ENCODE measurements at regions not wholly inside any gene's neighbourhood (a gene's known extent, or its start where the extent isn't known, plus 50 kb on each side); places are given as distances from the start of the nearest gene placed in this dataset.

- DNase-seq (ENCODE audit: low read depth) = no peak
Measured at GRCh38 chr12:111037047-111037446, 116.7 kb upstream of the MYL2 start.

- DNase-seq (ENCODE audit: low read depth) = no peak
Measured at GRCh38 chr12:111035578-111036301, 115.4 kb upstream of the MYL2 start.

- DNase-seq (ENCODE audit: low read depth) = no peak
Measured at GRCh38 chr12:111034886-111035577, 114.7 kb upstream of the MYL2 start.

GRCh38 chr12:111034083-111034885 lies 113.9 kb upstream of the MYL2 start, which contains the start of gene CUX2:
CUX2 (plus strand) TSS chr12:111034165.
- no peak for DNase-seq (ENCODE audit: low read depth)

GRCh38 chr12:111033281-111034082 lies 113.1 kb upstream of the MYL2 start:
- DNase-seq (ENCODE audit: low read depth) = no peak

GRCh38 chr12:111032591-111032919 lies 112.2 kb upstream of the MYL2 start:
- no peak for DNase-seq (ENCODE audit: low read depth)

- no peak for DNase-seq (ENCODE audit: low read depth)
Measured at GRCh38 chr12:111031916-111032590, 111.7 kb upstream of the MYL2 start.

- no peak for DNase-seq (ENCODE audit: low read depth)
Measured at GRCh38 chr12:111030800-111031199, 110.4 kb upstream of the MYL2 start.

GRCh38 chr12:111029732-111030131 lies 109.4 kb upstream of the MYL2 start:
- no peak for DNase-seq (ENCODE audit: low read depth)

- no peak for DNase-seq (ENCODE audit: low read depth)
Measured at GRCh38 chr12:111029305-111029704, 108.9 kb upstream of the MYL2 start.

- DNase-seq (ENCODE audit: low read depth) = no peak
Measured at GRCh38 chr12:111028830-111029229, 108.5 kb upstream of the MYL2 start.

GRCh38 chr12:111027431-111027830 lies 107.1 kb upstream of the MYL2 start:
- DNase-seq (ENCODE audit: low read depth) = no peak

- no peak for DNase-seq (ENCODE audit: low read depth)
Measured at GRCh38 chr12:111025792-111026430, 105.5 kb upstream of the MYL2 start.

GRCh38 chr12:111025301-111025700 lies 104.9 kb upstream of the MYL2 start:
- no peak for DNase-seq (ENCODE audit: low read depth)

- peak; percentile 30 for DNase-seq (ENCODE audit: low read depth)
Measured at GRCh38 chr12:111024205-111024801, 103.9 kb upstream of the MYL2 start.

- no peak for DNase-seq (ENCODE audit: low read depth)
Measured at GRCh38 chr12:111022386-111022785, 102.0 kb upstream of the MYL2 start.

- no peak for DNase-seq (ENCODE audit: low read depth)
Measured at GRCh38 chr12:111014547-111014946, 94.2 kb upstream of the MYL2 start.

GRCh38 chr12:111012918-111013317 lies 92.5 kb upstream of the MYL2 start:
- no peak for DNase-seq (ENCODE audit: low read depth)

GRCh38 chr12:111011999-111012600 lies 91.7 kb upstream of the MYL2 start:
- no peak for DNase-seq (ENCODE audit: low read depth)

All from EH (cell line).